ENCODE measurements at regions not wholly inside any gene's neighbourhood (a gene's known extent, or its start where the extent isn't known, plus 50 kb on each side); places are given as distances from the start of the nearest gene placed in this dataset.

DNA sequence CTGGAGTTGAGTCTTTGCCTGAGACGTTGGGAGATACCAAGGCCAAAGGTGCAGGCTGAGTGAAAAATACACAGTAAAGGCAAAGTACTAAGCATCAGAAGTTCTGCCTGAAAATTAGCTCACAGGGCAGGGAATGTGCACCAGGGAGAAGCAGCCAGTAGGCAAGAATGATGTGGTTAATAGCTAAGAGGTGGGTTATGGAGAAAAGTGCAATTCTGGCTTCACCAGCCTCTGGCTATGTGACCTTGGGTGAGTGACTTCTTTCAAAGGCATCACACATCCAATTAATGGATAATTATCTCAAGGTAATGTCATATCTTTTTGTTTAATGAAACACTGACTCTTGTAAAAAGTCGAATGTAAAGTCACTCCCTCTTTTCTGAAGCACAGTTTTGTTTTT is 230.7 kb upstream of the FGGY start:
- no peak for DNase-seq

GRCh38 chr1:59070610-59071009 is 226.3 kb upstream of the FGGY start:
- no peak for DNase-seq

DNA sequence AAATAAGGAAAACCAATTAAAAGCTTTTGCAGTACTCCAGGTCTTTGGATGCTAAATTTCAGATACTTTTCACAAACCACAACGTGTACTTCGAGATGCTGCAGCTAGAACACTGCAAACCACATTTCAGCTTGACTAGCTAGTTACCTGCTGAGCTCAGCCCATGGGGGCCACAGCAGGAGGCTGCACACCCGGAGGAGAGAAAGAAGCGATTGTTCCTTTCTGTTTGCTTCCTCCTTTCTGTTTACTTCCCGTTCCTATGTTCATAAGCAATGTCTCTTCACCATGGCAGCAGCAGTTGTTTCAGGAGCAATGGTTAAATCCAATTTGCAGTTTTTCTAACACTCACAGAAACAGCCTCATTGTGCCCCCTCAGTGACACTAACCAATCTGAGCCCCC is 225.6 kb upstream of the FGGY start:
- no peak for DNase-seq

DNA sequence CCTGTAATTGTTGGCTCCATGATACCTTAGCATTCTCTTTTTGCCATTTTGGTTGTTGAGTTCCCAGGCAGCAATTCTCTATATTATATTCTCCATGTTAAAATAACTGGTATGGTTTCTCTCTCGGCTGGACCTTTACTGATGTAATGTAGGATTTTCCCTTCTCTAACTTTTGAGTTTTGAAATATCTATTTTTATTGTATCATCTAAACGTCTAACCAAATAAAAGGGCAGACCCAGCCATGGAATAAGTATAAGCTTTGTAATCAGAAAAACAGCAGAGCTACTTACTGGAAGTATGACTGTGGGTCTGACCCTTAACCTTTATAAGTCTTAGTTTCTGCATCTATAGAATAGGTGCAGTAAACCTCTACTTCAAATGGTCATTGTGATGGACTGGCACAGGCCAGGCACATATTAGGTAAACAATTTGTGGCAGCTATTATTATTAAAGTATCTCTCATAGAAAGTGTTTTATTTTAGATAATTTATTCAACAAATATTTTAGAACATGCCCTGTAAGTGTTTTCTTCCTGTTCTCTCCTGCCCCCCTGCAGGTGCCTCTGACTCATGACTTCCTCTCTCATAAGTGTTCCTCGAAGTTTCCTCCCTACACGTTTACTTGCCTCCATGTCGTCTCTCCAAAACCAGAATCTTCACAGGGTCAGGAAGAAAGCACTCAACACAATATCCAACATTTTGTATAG is 224.9 kb upstream of the FGGY start:
- DNase-seq = no peak

DNA sequence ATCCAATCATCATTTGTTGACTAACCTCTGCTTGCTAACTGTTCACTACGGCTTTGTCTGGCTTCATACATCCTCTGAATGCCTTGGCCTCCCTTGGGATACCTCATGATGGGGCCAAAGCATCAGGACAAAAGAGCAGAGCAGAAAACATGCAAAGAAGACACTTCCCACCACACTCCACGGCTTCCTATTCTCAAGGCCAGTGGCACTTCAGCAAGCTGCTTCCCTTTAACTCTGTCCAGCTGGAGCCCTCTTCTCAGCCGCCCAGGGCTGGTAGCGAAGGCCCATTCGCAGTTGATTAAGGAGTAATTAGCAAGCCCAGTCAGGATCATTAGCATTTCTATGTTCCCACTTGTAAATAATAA is 224.3 kb upstream of the FGGY start:
- peak; percentile 72 for DNase-seq

GRCh38 chr1:59074598-59074997 is 222.3 kb upstream of the FGGY start:
- no peak for DNase-seq

GRCh38 chr1:59075021-59075420 is 221.9 kb upstream of the FGGY start:
- DNase-seq = no peak

DNA sequence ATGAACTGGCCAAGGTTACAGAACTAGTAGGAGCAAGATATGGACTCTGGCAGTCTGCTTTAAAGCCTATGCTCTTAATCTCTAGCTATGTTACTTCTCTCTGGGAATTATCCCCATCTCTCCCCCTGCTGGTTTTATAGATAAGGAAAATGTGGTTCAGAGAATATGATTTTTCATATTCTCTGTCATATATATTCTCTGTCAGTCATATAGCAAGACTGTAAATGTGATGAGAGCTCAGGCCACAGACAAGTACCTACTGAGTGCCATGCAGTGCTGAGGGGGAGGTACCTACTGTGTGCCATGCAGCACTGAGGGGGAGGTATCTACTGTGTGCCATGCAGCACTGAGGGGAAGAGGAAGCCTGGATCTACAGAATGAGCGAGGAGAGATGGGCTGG is 220.3 kb upstream of the FGGY start:
- peak; percentile 10 for DNase-seq

- no peak for DNase-seq
These were observed 219.3 kb upstream of the FGGY start for GRCh38 chr1:59077466-59078069.

- peak; percentile 99 for DNase-seq
These were observed 218.7 kb upstream of the FGGY start for GRCh38 chr1:59078070-59078800.

- DNase-seq = no peak
These were observed 218.0 kb upstream of the FGGY start for GRCh38 chr1:59078866-59079265.

- no peak for DNase-seq
These were observed 217.3 kb upstream of the FGGY start for GRCh38 chr1:59079434-59080140.

- no peak for DNase-seq
These were observed 215.7 kb upstream of the FGGY start for GRCh38 chr1:59081181-59081580.

- no peak for DNase-seq
These were observed 215.1 kb upstream of the FGGY start for GRCh38 chr1:59081795-59082194.

GRCh38 chr1:59083946-59084865 is 212.7 kb upstream of the FGGY start:
- no peak for DNase-seq

GRCh38 chr1:59085101-59085500 is 211.8 kb upstream of the FGGY start:
- no peak for DNase-seq

DNA sequence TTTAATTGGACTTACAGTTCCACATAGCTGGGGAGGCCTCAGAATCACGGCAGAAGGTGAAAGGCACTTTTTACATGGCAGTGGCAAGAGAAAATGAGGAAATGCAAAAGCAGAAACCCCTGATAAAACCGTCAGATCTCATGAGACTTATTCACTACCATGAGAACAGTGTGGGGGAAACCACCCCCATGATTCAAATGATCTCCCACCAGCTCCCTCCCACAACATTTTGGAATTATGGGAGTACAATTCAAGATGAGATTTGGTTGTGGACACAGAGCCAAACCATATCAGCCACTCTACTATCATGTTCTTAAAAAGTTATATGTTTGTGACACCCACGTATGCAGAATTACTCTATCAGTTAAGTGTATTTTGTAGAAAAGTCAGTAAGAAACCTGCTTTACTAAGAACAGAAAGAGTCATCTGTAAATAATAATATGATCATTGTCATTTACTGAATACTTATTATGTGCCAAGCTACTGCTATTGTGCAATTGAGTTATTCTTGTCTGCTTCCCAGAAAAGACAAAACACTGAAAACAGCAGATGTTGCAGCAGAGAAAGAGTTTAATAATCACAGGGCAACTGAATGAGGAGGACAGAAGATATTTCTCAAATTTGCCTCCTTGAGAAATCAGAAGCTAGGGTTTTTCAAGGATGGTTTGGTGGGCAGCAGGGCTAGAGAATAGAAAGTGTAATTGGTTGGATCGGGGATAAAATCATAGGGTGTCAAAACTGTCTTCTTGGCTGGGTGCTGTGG is 207.7 kb upstream of the FGGY start:
- DNase-seq = no peak

DNA sequence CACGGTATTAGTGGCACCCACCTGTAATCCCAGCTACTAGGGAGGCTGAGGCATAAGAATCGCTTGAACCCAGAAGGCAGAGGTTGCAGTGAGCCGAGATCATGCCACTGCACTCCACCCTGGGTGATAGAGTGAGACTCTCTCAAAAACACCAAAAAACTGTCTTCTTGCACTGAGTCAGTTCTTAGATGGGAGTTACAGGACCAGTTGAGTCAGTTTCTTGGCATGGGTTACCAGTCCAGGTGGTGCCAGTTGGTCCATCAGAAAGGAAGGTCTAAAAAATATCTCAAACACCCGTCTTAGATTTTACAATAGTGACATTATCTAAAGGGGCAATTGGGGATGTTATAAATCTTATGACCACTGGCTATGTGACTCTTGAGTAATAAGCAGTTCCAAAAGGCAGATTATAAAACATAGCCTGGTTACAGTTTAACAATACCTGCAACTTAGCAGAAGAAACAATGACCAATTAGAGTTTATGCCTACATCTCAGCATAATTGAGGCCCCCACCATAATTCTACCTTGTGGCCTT is 206.9 kb upstream of the FGGY start:
- DNase-seq = no peak

- no peak for DNase-seq
These were observed 204.8 kb upstream of the FGGY start for GRCh38 chr1:59092126-59092525.

DNA sequence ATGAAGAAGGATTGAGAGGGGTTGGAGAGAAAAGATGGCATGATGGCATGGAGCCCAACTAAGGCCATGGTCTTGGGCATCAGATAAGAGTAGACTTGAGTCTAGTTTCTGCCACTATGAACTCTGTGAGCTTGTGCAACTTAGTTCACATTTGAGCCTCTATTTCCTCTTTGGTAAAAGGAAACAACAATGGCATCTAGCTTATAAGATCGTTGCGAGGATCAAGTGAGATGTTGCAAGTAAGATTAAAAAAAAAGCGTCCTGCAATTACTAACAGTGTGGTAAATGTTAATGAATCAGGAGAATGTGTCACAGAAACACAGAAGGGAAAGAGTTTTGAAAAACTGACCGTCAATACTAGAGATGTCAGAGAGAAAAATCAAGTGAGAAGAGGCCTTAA is 202.9 kb upstream of the FGGY start:
- no peak for DNase-seq

DNA sequence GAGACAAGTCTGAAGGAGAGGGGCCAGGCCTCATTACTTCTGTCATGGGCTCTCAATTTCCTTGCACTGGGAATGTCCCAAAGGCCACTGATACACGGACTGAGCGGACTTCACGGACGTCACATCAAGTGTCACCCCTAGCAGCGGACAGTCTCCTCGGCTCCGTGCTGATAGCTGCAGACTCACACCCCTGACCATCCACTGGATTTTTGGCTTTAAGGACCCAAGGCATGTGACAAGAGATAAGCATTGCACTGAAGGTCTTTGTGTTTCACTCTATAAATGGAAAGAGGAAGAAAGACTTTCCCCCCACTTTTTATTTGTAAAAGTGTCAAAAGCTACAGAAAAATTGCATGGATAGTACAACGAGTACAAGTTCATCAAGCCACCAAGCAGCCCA is 200.4 kb upstream of the FGGY start:
- no peak for DNase-seq

GRCh38 chr1:59098655-59099054 is 198.2 kb upstream of the FGGY start:
- DNase-seq = no peak
